PC-3 (cell line): ENCODE measurements at regions not wholly inside any gene's neighbourhood (a gene's known extent, or its start where the extent isn't known, plus 50 kb on each side); places are given as distances from the start of the nearest gene placed in this dataset.

Experiments used
- ATAC-seq: fragments of 200-7000 bp; cut with Tn5 transposase; 2 replicates; pipeline ENCODE4 v1.9.1; 2020; ENCODE audit warnings: mild to moderate bottlenecking, moderate library complexity
- BruUV-seq: library from RNA; stranded (reverse); fragments of 400-500 nt; replicated peaks from 2 replicates; lab custom pipeline; 2021; lab: Mats Ljungman, UMichigan
- CTCF ChIA-PET: fragments of 300-600 bp; sonication (Branson Sonifier 250); formaldehyde crosslinking; loops from one replicate; lab custom pipeline; 2022; ENCODE audit warnings: antibody characterized with exemption; lab: Charles Lee
- POLR2A ChIA-PET: fragments of 300-600 bp; sonication (Branson Sonifier 250); formaldehyde crosslinking; loops from one replicate; lab custom pipeline; 2022; ENCODE audit warnings: antibody characterized with exemption; ENCODE audit not compliant: unreplicated experiment; lab: Charles Lee
- DNase-seq: peaks from one replicate; pipeline ENCODE4 v3.0.0-alpha.2; 2015
- H2AFZ ChIP-seq: fragments of 300-600 bp; sonication (generic); 2 replicates; pipeline ENCODE4 v1.6.0; 2016; ENCODE audit warnings: antibody characterized with exemption, low read length
- H3F3A ChIP-seq: fragments of 300-600 bp; sonication (generic); one replicate; pipeline ENCODE4 v1.6.0; 2017; ENCODE audit warnings: antibody characterized with exemption, low read length, control low read depth, mild to moderate bottlenecking; ENCODE audit not compliant: unreplicated experiment
- H3K27ac ChIP-seq: fragments of 300-600 bp; sonication (generic); 2 replicates; pipeline ENCODE4 v1.5.1; 2016; ENCODE audit warnings: mild to moderate bottlenecking, low read length
- H3K27me3 ChIP-seq: fragments of 300-600 bp; sonication (generic); 2 replicates; pipeline ENCODE4 v1.6.1; 2016; ENCODE audit warnings: low read length, mixed read lengths
- H3K36me3 ChIP-seq: fragments of 300-600 bp; sonication (generic); 2 replicates; pipeline ENCODE4 v1.6.1; 2016; ENCODE audit warnings: low read depth, mixed run types, low read length, mixed read lengths
- H3K4me1 ChIP-seq: fragments of 300-600 bp; sonication (generic); 2 replicates; pipeline ENCODE4 v1.5.1; 2016; ENCODE audit warnings: low read length; ENCODE audit not compliant: insufficient read depth
- H3K4me2 ChIP-seq: fragments of 300-600 bp; sonication (generic); 2 replicates; pipeline ENCODE4 v1.6.0; 2016; ENCODE audit warnings: low read length
- H3K4me3 ChIP-seq: fragments of 300-600 bp; sonication (generic); 2 replicates; pipeline ENCODE4 v1.5.1; 2016; ENCODE audit warnings: mild to moderate bottlenecking, low read length, mixed read lengths
- H3K79me2 ChIP-seq: fragments of 300-600 bp; sonication (generic); 2 replicates; pipeline ENCODE4 v1.6.1; 2017; ENCODE audit warnings: low read length, mixed read lengths
- H3K9ac ChIP-seq: fragments of 300-600 bp; sonication (generic); 2 replicates; pipeline ENCODE4 v1.6.0; 2016; ENCODE audit warnings: mild to moderate bottlenecking, low read length
- H3K9me2 ChIP-seq: fragments of 300-600 bp; sonication (generic); replicated peaks from 2 replicates; pipeline ENCODE4 v1.6.1; 2016; ENCODE audit warnings: mixed run types, low read length, mixed read lengths
- H3K9me3 ChIP-seq: fragments of 300-600 bp; sonication (generic); 2 replicates; pipeline ENCODE4 v1.6.1; 2016; ENCODE audit warnings: low read length, mixed read lengths
- H4K20me1 ChIP-seq: fragments of 300-600 bp; sonication (generic); 2 replicates; pipeline ENCODE4 v1.6.1; 2016; ENCODE audit warnings: low read length, mixed read lengths
- CTCF ChIP-seq: fragments of 300-600 bp; sonication (generic); conservative IDR thresholded peaks from 2 replicates; pipeline ENCODE4 v1.5.1; 2017; ENCODE audit warnings: antibody characterized with exemption, low read depth, mild to moderate bottlenecking, low read length
- EZH2 ChIP-seq: fragments of 300-600 bp; sonication (generic); IDR thresholded peaks from one replicate; pipeline ENCODE4 v1.6.1; 2017; ENCODE audit warnings: antibody characterized with exemption, mild to moderate bottlenecking, low read length; ENCODE audit not compliant: unreplicated experiment
- EZH2phosphoT487 ChIP-seq: fragments of 300-600 bp; sonication (generic); IDR thresholded peaks from 2 replicates; pipeline ENCODE4 v1.6.1; 2018; ENCODE audit warnings: mild to moderate bottlenecking, antibody characterized with exemption, low read length, borderline replicate concordance
- intact Hi-C: fragments of 100-400 bp; cut with micrococcal nuclease; formaldehyde crosslinking; loops from 2 replicates; pipeline ENCODE4 v1.9.0; 2023

- no peak for TF ChIP-seq EZH2phosphoT487
- TF ChIP-seq CTCF, result no peak
- no peak for TF ChIP-seq EZH2
- BruUV-seq, result no TSS peak
- no peaks in the 10 kb centered on the region for H4K20me1 ChIP-seq
- H2AFZ ChIP-seq, result no peak overlapping the region
- CTCF ChIA-PET, result no interaction called here
- H3K27me3 ChIP-seq, result peaks cover 4% of the 10 kb centered on the region; the same call in 1 of the 2 replicates
- no peak overlapping the region for H3K4me2 ChIP-seq
- DNase-seq (no peak), ATAC-seq (no peak)
- no peaks in the 10 kb centered on the region for H3K36me3 ChIP-seq
- H3K4me3 ChIP-seq, result no peak overlapping the region
- no peaks in the 10 kb centered on the region for H3K9me2 ChIP-seq
- POLR2A ChIA-PET, result no interaction called here
- intact Hi-C loops, result no loop called here
- H3K9me3 ChIP-seq, result no peaks in the 10 kb centered on the region
- H3K27ac ChIP-seq, result no peak overlapping the region
- H3K79me2 ChIP-seq, result no peaks in the 10 kb centered on the region
- H3K9ac ChIP-seq, result no peak overlapping the region
- no peaks in the 10 kb centered on the region for H3K4me1 ChIP-seq
- no peaks in the 10 kb centered on the region for H3F3A ChIP-seq
Measured at GRCh38 chr7:45365341-45365740, 207.8 kb downstream of the RAMP3 start.

GRCh38 chr7:45366475-45366874 lies 207.7 kb upstream of the ADCY1 start:
- Histone ChIP-seq H3K9me2 (no peaks in the 10 kb centered on the region), H3K4me1 (no peaks in the 10 kb centered on the region), H2AFZ (no peak overlapping the region), H3K27ac (no peak overlapping the region), H3K79me2 (no peaks in the 10 kb centered on the region), H3K36me3 (no peaks in the 10 kb centered on the region), H4K20me1 (no peaks in the 10 kb centered on the region), H3K4me3 (no peak overlapping the region), H3K27me3 (peaks cover 4% of the 10 kb centered on the region; the same call in 1 of the 2 replicates), H3F3A (no peaks in the 10 kb centered on the region), H3K9me3 (no peaks in the 10 kb centered on the region), H3K9ac (no peak overlapping the region), H3K4me2 (no peak overlapping the region)
- ChIA-PET CTCF (no interaction called here), POLR2A (no interaction called here)
- ATAC-seq (no peak), DNase-seq (no peak)
- TF ChIP-seq EZH2 (no peak), CTCF (no peak), EZH2phosphoT487 (no peak)
- intact Hi-C loops, result no loop called here
- no TSS peak for BruUV-seq

GRCh38 chr7:45367026-45367425 lies 207.1 kb upstream of the ADCY1 start:
- TF ChIP-seq EZH2phosphoT487 (no peak), EZH2 (no peak), CTCF (no peak)
- Histone ChIP-seq H3K9me2 (no peaks in the 10 kb centered on the region), H3F3A (no peaks in the 10 kb centered on the region), H4K20me1 (no peaks in the 10 kb centered on the region), H3K79me2 (no peaks in the 10 kb centered on the region), H3K9me3 (no peaks in the 10 kb centered on the region), H3K4me3 (no peak overlapping the region), H3K4me2 (no peak overlapping the region), H3K9ac (no peak overlapping the region), H3K36me3 (no peaks in the 10 kb centered on the region), H3K4me1 (no peaks in the 10 kb centered on the region), H3K27me3 (peaks cover 4% of the 10 kb centered on the region; the same call in 1 of the 2 replicates), H2AFZ (no peak overlapping the region), H3K27ac (no peak overlapping the region)
- DNase-seq (no peak), ATAC-seq (no peak)
- intact Hi-C loops, result no loop called here
- ChIA-PET POLR2A (no interaction called here), CTCF (no interaction called here)
- no TSS peak for BruUV-seq
